Stimulated activated memory B cell treated with anti-CD40 and anti-IgM and Interleukin-4, amounts not matched to agents 10 μg/mL and 1 μg/mL and 100 μg/mL, for 72 hours (primary cell): ENCODE measurements at regions not wholly inside any gene's neighbourhood (a gene's known extent, or its start where the extent isn't known, plus 50 kb on each side); places are given as distances from the start of the nearest gene placed in this dataset.

ENCODE experiments used
- ATAC-seq: fragments of 150-1000 bp; cut with Tn5 transposase; 2 replicates; pipeline ENCODE4 v1.10.0; 2021
- H3K27ac Mint-ChIP-seq: one replicate; pipeline ENCODE4 v1.8.0; 2022; ENCODE audit warnings: mild to moderate bottlenecking, mixed read lengths
- H3K27me3 Mint-ChIP-seq: one replicate; pipeline ENCODE4 v1.8.0; 2022; ENCODE audit warnings: mixed read lengths
- H3K36me3 Mint-ChIP-seq: one replicate; pipeline ENCODE4 v1.8.0; 2022; ENCODE audit warnings: mixed read lengths
- H3K4me1 Mint-ChIP-seq: one replicate; pipeline ENCODE4 v1.8.0; 2022; ENCODE audit warnings: mixed read lengths
- H3K4me3 Mint-ChIP-seq: one replicate; pipeline ENCODE4 v1.8.0; 2022; ENCODE audit warnings: mild to moderate bottlenecking, moderate library complexity, mixed read lengths
- H3K9me3 Mint-ChIP-seq: one replicate; pipeline ENCODE4 v1.8.0; 2022; ENCODE audit warnings: mixed read lengths

DNA sequence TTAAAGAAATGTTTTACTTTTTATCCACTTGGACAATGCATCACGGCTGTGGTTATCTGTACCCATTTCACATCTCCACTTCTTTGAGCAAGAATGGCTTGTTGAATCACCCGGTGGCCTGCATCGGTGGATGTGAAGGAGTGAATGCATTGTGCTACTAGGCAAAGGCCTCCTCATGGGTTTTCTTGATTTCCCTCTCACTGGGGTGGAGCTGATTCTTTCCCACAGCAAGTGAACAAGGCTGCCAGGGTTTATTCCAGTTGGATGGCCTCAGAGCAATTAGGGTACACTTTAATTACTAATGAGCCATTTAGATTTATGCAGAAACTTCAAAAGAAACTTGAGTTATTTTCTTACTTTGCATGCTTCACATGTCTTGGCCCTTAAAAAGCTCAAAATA, 387.1 kb downstream of the RND3 start:
- no peaks in the 10 kb centered on the region for H3K4me1 Mint-ChIP-seq
- no peaks in the 10 kb centered on the region for H3K9me3 Mint-ChIP-seq
- ATAC-seq: no peak
- no peaks in the 10 kb centered on the region for H3K27me3 Mint-ChIP-seq
- H3K4me3 Mint-ChIP-seq: no peak overlapping the region
- no peaks in the 10 kb centered on the region for H3K36me3 Mint-ChIP-seq
- no peak overlapping the region for H3K27ac Mint-ChIP-seq

DNA sequence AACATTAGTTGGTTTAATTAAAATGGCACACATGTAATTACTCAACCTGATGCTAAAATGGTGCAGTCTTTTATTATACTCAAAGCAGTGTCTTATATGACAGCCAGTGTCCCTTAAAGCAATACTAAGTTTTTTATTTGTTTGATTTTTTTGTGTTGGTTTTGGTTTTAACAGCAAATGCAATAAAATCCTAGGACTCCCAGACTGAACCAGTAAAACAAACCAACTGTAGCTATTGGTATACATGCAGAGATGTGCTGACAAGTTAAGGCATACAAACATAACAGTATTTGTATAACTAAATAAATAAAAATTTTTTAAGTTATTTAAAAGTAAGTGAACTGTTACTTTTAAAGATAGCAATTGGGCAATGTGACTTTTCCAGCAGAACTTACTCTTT, 387.7 kb downstream of the RND3 start:
- Mint-ChIP-seq H3K27ac (no peak overlapping the region), H3K4me1 (no peaks in the 10 kb centered on the region), H3K4me3 (no peak overlapping the region), H3K36me3 (no peaks in the 10 kb centered on the region), H3K9me3 (no peaks in the 10 kb centered on the region), H3K27me3 (no peaks in the 10 kb centered on the region)
- ATAC-seq: no peak

DNA sequence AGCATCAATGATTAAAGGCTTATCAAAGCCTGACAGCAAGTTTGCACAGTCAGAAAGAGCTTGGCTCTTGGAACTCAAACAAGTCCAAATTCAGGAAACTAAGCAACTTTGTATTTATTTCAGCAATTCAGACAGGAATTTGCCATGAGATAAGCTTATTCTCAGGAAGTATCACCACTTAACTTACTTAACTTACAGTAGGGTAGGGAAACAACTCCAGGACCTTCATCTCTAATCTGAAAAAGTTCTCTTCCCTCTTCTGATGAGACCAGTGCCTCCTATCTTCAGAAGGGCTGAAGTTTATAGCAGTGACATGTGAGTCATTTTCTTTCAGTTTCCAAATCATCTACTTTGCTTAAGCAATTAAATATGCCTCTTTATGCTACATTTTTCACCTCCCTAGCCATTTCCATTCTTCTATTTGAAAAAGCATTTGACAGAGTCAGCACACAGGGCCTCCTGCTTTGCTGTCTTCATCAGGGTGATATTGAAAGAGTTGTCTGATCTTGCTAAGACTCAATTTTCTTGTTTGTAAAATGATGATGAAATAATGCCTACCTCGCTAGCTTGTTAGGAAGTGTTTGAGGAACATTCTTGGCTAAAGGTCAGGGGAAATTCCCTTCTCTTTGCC, 389.5 kb downstream of the RND3 start:
- Mint-ChIP-seq H3K36me3 (no peaks in the 10 kb centered on the region), H3K4me3 (no peak overlapping the region), H3K4me1 (no peaks in the 10 kb centered on the region), H3K27me3 (no peaks in the 10 kb centered on the region), H3K9me3 (no peaks in the 10 kb centered on the region), H3K27ac (no peak overlapping the region)
- no peak for ATAC-seq

GRCh38 chr2:150097402-150097801, 390.1 kb downstream of the RND3 start:
- no peaks in the 10 kb centered on the region for H3K9me3 Mint-ChIP-seq
- no peak overlapping the region for H3K27ac Mint-ChIP-seq
- ATAC-seq: no peak
- no peak overlapping the region for H3K4me3 Mint-ChIP-seq
- H3K27me3 Mint-ChIP-seq: no peaks in the 10 kb centered on the region
- H3K4me1 Mint-ChIP-seq: no peaks in the 10 kb centered on the region
- H3K36me3 Mint-ChIP-seq: no peaks in the 10 kb centered on the region

GRCh38 chr2:150095361-150096095, 391.9 kb downstream of the RND3 start:
- H3K36me3 Mint-ChIP-seq: no peaks in the 10 kb centered on the region

GRCh38 chr2:150091846-150092245, 395.6 kb downstream of the RND3 start:
- Mint-ChIP-seq H3K36me3 (no peaks in the 10 kb centered on the region), H3K4me1 (no peaks in the 10 kb centered on the region), H3K9me3 (no peaks in the 10 kb centered on the region), H3K27ac (no peak overlapping the region), H3K4me3 (no peak overlapping the region), H3K27me3 (no peaks in the 10 kb centered on the region)
- ATAC-seq: no peak

More at GRCh38 chr2:150095361-150096095, 391.9 kb downstream of the RND3 start:
- H3K27me3 Mint-ChIP-seq: no peaks in the 10 kb centered on the region
- no peak overlapping the region for H3K4me3 Mint-ChIP-seq
- H3K27ac Mint-ChIP-seq: no peak overlapping the region
- H3K4me1 Mint-ChIP-seq: no peaks in the 10 kb centered on the region
- H3K9me3 Mint-ChIP-seq: no peaks in the 10 kb centered on the region
- ATAC-seq: no peak

DNA sequence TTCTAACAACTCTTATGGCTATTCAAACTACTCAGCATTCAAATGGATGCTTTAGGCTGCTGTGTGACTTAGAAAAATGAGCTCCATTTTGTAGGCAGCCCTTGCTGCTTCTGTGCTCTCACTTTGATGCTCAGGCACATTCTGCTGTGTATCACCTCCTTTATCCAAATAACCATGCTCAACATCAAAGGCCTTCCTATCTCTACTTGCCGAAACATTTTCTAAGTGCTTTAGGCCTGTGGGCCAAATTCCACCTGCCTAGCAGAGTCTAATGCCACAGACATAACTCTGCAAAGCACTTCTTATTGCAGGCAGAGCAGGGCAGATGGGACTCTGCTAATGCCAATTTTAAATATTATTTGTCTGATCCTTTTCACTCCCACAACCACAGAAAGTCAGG, 397.4 kb downstream of the RND3 start:
- no peak overlapping the region for H3K27ac Mint-ChIP-seq
- no peaks in the 10 kb centered on the region for H3K9me3 Mint-ChIP-seq
- no peaks in the 10 kb centered on the region for H3K4me1 Mint-ChIP-seq
- ATAC-seq: no peak
- no peaks in the 10 kb centered on the region for H3K27me3 Mint-ChIP-seq
- H3K36me3 Mint-ChIP-seq: no peaks in the 10 kb centered on the region
- H3K4me3 Mint-ChIP-seq: no peak overlapping the region

GRCh38 chr2:150088538-150088937, 398.9 kb downstream of the RND3 start:
- Mint-ChIP-seq H3K9me3 (peaks cover 3% of the 10 kb centered on the region), H3K27ac (no peak overlapping the region), H3K4me1 (no peaks in the 10 kb centered on the region), H3K4me3 (no peak overlapping the region), H3K27me3 (no peaks in the 10 kb centered on the region), H3K36me3 (no peaks in the 10 kb centered on the region)
- no peak for ATAC-seq

DNA sequence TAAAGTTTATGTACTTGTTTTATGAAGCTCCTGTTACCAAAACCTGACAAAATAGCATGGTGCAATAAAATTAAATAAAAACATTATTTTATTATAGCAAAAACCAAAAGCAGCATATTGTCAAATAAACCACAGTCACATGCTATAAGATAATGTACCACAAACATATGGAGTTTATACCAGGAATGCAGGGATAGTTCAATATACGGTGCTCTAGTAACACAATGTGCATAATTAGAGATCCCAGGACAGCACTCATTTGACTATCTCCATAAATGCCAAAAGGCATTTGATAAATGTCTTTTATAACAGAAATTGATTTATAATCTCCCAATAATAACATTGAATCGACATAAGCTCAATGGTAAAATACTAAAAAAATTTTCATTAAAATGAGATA, 402.0 kb downstream of the RND3 start:
- no peak for ATAC-seq

GRCh38 chr2:150081775-150082481, 405.5 kb downstream of the RND3 start:
- Mint-ChIP-seq H3K27me3 (no peaks in the 10 kb centered on the region), H3K4me3 (no peak overlapping the region), H3K36me3 (no peaks in the 10 kb centered on the region), H3K4me1 (no peaks in the 10 kb centered on the region), H3K27ac (no peak overlapping the region), H3K9me3 (peaks cover 8% of the 10 kb centered on the region)
- ATAC-seq: no peak

More for the DNA sequence above, 402.0 kb downstream of the RND3 start:
- no peak overlapping the region for H3K4me3 Mint-ChIP-seq
- H3K27me3 Mint-ChIP-seq: no peaks in the 10 kb centered on the region
- peaks cover 6% of the 10 kb centered on the region for H3K9me3 Mint-ChIP-seq
- H3K36me3 Mint-ChIP-seq: no peaks in the 10 kb centered on the region
- no peaks in the 10 kb centered on the region for H3K4me1 Mint-ChIP-seq
- no peak overlapping the region for H3K27ac Mint-ChIP-seq

DNA sequence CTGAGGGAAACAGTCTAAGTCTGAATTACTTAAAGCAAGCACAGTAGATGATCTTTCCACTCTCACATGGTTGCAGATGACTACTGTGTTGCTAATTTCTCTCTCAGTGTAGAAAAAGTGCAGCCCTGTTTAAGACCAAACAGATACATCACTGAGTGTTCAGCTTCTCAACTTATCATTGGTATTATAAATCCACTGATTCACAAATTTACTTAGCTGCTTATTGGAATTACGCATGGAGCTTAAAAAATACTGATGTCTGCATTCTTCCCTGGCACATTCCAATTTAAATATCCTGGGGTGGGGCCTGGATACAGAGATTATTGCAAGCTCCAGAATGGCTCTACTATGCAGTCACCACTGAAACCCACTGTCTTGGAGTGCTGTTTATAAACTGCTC, 411.2 kb downstream of the RND3 start:
- no peak overlapping the region for H3K4me3 Mint-ChIP-seq
- peaks cover 4% of the 10 kb centered on the region for H3K9me3 Mint-ChIP-seq
- H3K27ac Mint-ChIP-seq: no peak overlapping the region
- ATAC-seq: no peak
- no peaks in the 10 kb centered on the region for H3K27me3 Mint-ChIP-seq
- no peaks in the 10 kb centered on the region for H3K36me3 Mint-ChIP-seq
- no peaks in the 10 kb centered on the region for H3K4me1 Mint-ChIP-seq

DNA sequence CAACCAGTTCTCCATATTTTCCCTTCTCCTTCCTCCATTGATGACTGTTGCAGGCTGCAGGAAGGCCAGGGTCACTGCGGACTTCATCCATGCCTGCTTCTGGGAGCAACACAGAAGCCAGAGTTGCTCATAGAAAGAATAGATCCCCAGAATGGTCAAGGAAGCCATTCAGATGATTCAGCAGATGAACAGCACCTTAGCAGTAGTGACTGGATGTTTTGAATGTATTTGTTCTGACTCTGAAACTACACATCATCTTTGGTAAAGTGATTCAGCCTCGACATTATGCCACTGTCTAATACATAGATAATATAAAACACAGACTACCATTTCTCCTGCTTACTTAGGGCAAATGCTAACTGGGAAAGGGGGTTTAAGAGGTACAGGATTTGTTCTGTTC, 411.6 kb downstream of the RND3 start:
- H3K27ac Mint-ChIP-seq: no peak overlapping the region
- no peak for ATAC-seq
- H3K9me3 Mint-ChIP-seq: peaks cover 4% of the 10 kb centered on the region
- H3K4me3 Mint-ChIP-seq: no peak overlapping the region
- no peaks in the 10 kb centered on the region for H3K36me3 Mint-ChIP-seq
- no peaks in the 10 kb centered on the region for H3K4me1 Mint-ChIP-seq
- H3K27me3 Mint-ChIP-seq: no peaks in the 10 kb centered on the region

DNA sequence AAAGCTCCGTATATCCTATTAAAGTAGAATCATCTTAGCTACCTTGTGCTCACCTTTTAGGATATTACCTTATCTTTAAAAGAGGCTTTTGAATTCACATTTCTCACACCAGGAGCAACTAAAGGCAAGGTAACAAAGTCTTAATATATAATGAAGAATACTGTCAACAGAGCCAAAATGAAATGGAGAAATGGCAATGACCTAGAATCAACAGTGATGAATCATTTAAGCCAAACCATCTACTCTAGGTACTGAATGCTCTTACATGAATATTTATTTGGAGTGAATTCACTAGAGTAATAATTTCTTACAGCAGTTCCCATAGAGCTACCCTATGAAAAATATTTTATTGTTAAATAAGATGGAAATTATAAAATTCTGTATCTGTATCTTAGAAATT, 421.0 kb downstream of the RND3 start:
- H3K27ac Mint-ChIP-seq: no peak overlapping the region
- no peaks in the 10 kb centered on the region for H3K9me3 Mint-ChIP-seq

GRCh38 chr2:150063931-150064548, 423.4 kb downstream of the RND3 start:
- Mint-ChIP-seq H3K36me3 (no peaks in the 10 kb centered on the region), H3K4me3 (no peak overlapping the region), H3K4me1 (no peaks in the 10 kb centered on the region), H3K9me3 (no peaks in the 10 kb centered on the region), H3K27ac (no peak overlapping the region), H3K27me3 (no peaks in the 10 kb centered on the region)
- ATAC-seq: no peak

More for the DNA sequence above, 421.0 kb downstream of the RND3 start:
- Mint-ChIP-seq H3K36me3 (no peaks in the 10 kb centered on the region), H3K4me3 (no peak overlapping the region), H3K4me1 (no peaks in the 10 kb centered on the region), H3K27me3 (no peaks in the 10 kb centered on the region)
- no peak for ATAC-seq

DNA sequence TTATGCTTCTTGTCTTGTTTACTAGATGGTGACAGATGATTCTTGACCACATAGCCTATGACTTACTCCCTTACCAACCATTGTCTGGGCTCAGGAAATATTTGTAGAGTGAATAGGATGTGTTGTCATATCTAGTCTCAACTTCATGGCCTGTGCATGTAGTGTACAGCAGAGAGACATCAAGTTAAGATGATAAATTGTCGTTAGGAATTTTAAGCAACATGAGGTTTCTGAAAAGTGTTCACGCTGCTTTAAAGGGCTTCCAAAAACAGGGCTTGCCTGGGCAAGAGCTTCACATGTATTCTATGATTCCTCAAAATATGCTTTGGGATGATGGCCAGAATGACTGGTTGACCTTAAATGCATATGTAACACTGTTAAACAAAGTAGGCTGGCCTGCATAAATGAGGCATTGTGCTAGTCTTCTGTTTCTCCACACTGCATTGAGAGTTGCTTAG, 424.0 kb downstream of the RND3 start:
- Mint-ChIP-seq H3K27ac (no peak overlapping the region), H3K9me3 (no peaks in the 10 kb centered on the region), H3K36me3 (no peaks in the 10 kb centered on the region), H3K4me3 (no peak overlapping the region), H3K4me1 (no peaks in the 10 kb centered on the region), H3K27me3 (no peaks in the 10 kb centered on the region)
- ATAC-seq: no peak
